ENCODE measurements at regions not wholly inside any gene's neighbourhood (a gene's known extent, or its start where the extent isn't known, plus 50 kb on each side); places are given as distances from the start of the nearest gene placed in this dataset.

GRCh38 chr5:96245140-96246091 is 187.6 kb downstream of the PCSK1 start:
- DNase-seq (ENCODE audit: low read depth): no peak

GRCh38 chr5:96244696-96245095 is 188.4 kb downstream of the PCSK1 start:
- DNase-seq (ENCODE audit: low read depth): no peak

- no peak for DNase-seq (ENCODE audit: low read depth)
Observed at GRCh38 chr5:96243862-96244261, 189.2 kb downstream of the PCSK1 start.

- DNase-seq (ENCODE audit: low read depth): no peak
Observed at GRCh38 chr5:96243203-96243602, 189.8 kb downstream of the PCSK1 start.

DNA sequence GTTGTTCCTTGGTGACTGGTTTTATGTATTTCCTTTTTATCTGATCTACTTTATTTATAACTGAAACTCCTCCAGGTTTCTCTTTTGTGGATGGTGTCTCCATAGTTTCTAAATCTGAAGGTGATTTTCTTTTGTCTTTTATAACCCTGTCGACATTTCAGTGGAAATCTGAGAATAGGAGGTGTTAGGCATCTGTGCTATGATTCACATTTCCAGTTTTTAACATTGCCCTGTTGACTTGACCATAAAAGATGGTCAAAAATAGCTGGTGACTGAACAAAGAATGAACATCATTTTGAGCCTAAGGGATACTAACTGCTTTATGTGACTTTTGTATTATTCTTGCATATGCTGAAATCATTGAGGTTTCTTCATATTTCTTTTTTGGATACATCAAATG is 190.5 kb downstream of the PCSK1 start:
- DNase-seq (ENCODE audit: low read depth): no peak

GRCh38 chr5:96236831-96237230 is 196.2 kb downstream of the PCSK1 start:
- no peak for DNase-seq (ENCODE audit: low read depth)

DNA sequence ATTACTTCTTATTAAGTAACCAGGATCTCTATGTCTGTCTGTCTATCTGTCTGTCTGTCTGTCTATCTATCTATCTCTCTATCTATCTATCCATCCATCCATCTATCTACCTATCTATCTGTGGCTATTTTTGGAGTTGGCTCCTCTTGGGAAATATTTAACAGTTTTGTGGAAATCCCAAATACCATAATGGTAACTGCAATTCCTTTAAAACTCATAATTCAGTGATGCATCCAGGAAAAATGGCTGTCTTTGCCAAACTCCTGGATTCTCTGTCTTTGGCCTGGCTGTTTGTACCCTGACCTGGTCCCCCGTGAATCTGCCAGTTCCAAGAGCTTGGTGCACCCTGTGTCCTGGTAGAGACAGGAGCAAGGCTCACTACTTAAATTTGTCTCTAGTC is 197.0 kb downstream of the PCSK1 start:
- DNase-seq (ENCODE audit: low read depth): no peak

DNA sequence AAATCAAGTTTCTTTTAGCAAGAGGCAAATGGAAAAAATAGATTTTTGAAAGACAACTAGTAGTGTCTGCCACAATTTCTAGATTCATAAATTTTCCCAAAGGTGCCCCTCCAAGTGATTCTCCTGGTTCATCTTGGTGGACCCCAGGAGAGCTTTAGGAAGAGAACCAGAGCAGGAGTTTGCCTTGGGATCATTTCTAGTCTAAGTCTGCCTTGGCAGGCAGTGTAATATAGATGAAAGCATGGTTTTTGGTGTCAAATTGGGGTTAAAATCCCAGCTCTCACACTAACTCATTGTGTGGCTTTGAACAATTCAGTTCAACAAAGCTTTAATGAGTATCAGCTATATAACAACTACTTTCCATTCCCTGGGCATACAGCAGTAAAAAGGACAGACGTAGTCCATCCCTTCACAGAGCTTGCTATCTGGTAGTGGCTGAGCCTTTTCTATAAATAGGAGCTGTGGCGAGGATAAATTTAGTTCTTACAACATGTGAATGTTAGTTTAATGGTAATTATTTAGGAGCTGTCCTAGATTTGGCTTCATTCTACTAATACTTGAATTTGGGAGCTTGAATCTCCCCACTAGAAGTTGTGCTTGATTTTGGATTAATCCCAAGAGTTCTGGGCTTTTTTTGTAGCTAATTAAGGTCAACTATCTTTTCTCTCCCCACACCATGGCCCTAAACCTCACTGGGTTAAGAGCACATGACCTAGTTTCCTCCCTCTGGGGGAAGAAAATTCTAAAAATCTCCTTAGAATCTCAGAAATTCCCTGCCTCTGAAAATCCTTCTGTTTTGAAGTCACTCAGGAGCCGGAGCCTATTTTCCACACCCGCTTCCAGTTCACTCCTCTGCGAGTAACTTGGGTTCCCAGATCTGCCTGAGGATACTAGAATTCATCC is 197.8 kb downstream of the PCSK1 start:
- no peak for DNase-seq (ENCODE audit: low read depth)

DNA sequence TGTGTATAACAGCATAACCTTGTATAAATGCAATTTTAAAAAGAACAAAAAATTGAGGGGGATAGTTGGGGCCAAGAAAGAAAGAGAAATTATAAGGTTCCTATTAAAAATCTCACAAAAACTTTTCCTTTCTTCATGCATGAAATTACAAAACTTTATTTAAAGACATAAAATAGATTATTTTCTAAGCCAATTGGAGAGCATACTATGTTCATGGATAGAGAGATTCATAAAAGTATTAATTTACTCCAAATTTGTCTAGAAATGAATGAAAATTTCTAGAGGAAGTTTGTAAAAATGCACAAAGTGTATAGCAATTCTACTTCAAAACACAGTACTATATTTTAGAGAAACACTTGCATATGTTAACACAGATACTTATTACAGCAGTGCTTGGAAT is 200.4 kb downstream of the PCSK1 start:
- no peak for DNase-seq (ENCODE audit: low read depth)

DNA sequence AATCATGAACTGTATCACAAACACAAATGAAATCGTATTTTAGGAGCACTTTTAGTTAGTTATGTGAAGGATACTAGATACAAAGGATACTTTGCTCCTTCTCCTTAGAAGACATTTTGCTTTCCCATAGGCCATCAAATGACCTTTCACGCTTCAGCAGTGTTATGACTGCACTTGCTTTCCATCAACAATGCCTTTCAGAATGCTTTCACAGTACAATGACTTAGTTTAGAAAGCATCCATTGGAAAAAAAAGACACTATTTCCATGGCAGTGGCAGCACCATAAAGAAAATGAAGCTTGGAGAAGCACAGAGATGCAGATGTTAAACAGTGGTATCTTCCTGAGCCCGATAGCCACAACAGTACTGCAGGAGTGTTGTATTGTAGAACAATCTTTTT is 203.9 kb downstream of the PCSK1 start:
- no peak for DNase-seq (ENCODE audit: low read depth)

DNA sequence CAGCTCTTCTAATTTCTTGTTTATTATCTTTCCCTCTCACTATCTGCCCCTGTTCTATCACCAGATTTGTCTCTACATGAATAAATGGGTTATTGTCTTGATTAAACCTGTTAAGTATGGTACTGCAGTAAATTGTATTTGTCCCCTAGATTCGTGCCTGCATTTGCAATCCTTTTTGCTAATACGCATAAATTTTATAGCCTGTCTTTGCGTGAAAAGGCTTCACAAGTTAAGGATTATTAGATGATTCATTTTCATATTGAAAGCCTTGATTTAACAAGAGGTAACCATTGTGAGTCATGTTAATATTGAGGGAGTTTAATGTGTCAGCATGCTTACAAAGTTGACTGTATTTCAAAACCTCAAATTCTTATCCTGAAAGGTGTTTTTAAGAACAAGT is 204.6 kb downstream of the PCSK1 start:
- DNase-seq (ENCODE audit: low read depth): no peak

DNA sequence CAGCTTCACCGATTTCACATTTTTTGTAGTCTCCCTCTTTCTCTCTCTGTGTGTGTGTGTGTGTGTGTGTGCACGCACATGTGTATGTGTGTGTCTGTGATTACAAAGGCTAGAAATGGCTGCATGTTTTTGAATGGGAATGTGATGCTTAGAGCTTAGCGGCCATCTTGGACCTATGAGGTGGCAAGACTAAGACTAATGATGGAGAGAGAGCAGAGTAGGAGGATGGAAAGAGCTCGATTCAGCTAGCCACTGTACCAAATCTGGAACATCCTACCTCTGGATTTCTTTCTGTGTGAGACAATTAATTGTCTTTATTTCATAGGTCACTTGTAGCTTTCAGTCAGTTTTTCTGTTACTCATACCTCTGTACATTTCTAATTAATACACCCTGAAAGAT is 205.1 kb downstream of the PCSK1 start:
- DNase-seq (ENCODE audit: low read depth): no peak

DNA sequence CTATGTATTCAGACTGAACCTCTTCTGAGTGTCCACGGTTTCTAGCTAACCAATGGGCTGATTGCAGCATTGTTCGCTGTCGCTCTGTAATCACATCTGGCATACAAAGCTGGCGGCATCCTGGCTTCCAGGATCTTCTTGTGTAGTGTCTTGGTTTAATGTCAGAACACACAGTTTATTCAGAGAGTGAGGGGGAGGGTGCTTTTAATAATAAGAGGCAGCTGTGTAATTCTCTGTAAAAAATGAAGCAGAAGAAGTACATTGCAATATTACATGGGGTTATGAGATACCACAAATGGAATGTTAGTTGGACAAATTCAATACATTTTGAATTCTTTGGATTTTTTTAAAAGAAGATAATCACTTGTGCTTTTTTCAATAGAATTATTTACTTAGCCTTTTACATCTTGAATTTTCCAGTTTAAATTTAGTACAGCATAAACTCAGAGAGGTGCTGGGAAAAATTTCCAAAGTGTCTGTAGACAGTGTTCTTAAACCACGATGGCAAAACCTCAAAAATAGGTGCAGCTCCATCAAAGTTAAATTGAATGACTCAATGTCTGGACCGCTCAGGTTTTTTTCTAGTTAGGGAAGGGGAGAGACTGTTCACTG is 206.0 kb downstream of the PCSK1 start:
- DNase-seq (ENCODE audit: low read depth): no peak

DNA sequence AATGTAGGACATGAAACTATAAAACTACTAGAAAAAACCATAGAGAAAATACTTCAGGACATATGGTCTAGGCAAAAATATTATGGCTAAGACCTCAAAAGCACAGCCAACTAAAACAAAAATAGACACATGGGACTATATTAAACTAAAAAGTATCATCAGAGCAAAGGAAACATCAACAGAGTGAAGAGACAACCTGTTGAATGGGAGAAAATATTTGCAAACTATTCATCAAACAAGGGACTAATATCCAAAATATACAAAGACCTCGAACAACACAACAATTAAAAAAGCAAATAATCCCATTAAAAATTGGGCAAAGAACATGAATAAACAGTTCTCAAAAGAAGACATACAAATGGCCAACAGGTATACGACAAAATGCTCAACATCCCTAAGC is 210.9 kb downstream of the PCSK1 start:
- no peak for DNase-seq (ENCODE audit: low read depth)

- DNase-seq (ENCODE audit: low read depth): no peak
Observed at GRCh38 chr5:96220610-96221390, 212.2 kb downstream of the PCSK1 start.

DNA sequence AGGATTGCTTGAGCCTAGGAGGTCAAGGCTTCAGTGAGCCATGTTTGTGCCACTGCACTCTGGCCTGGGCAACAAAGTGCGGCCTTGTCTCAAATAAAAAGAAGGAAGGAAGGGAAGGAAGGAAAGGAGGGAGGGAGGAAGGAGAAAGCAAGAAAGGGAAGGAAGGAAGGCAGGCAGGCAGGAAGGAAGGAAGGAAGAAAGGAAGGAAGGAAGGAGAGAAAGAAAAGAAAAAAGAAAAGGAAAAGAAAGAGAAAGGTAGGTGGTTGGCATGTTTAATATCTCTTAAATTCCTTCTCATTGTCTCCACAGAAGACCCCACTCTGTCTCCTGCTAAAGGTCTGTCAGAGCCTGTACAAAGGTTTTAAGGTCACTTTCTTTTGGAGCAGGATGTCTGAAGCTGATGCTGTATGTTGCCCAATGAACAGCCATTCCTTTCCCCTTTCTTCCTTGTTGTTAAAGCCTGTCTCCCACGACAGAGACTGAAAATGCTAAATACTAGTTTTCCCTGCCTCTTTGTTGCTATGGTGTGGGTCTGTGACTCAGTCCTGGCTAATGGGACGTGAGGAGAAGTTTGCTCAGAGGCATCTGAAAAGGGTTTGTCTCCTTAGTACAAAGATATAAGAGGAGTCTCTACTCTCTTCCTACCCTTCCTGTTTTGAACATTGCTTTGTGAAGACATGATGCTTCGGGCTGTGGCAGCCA is 213.3 kb downstream of the PCSK1 start:
- no peak for DNase-seq (ENCODE audit: low read depth)

- DNase-seq (ENCODE audit: low read depth): no peak
Observed at GRCh38 chr5:96218653-96219052, 214.4 kb downstream of the PCSK1 start.

DNA sequence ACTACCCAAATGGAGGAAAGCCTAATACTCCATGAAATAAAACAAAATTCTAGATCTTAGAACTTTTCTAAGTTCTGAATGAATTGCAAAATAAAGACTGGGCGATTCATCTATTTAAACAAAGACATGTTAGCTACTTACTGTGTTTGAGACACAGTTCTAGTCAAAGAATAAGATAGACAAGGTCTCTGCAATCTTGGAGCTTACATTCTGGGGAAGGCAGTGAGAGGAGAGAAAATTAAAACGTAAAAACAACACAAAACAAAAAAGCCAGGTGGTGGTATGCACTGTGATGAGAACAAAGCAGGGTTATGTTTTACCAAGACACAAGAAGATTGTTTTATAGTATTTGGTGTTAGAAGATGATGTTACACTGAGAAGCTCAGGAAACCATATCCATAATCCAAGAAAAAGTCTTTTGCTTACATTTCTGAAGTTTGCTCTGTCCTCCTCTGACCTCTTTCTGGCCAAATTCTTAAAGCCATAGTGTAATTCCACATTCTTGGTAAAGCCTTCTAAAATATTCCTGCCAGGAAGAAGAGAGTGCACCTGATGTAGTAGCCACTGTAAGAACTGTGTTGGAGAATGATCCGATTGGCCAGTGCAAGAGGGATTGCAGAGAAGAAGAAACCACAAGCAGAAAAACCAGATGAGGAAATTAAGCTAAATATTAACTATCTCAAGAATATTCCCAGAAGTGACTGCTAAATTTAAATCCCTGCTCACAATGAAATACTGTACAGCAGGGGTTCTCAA is 218.4 kb downstream of the PCSK1 start:
- DNase-seq (ENCODE audit: low read depth): no peak

GRCh38 chr5:96209829-96210228 is 223.2 kb downstream of the PCSK1 start:
- DNase-seq (ENCODE audit: low read depth): no peak

DNA sequence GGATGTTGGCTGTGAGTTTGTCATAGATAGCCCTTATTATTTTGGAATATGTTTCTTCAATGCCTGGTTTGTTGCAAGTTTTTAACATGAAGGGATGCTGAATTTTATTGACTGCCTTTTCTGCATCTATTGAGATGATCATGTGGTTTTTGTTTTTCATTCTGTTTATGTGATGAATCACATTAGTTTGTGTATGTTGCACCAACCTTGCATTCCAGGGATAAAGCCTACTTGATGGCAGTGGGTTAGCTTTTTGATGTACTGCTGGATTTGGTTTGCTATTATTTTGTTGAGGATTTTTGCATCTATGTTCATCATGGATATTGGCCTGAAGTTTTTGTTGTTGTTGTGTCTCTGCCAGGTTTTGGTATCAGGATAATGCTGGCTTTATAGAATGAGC is 225.6 kb downstream of the PCSK1 start:
- DNase-seq (ENCODE audit: low read depth): no peak
